Uterus (tissue), 3 donors: ENCODE measurements at regions not wholly inside any gene's neighbourhood (a gene's known extent, or its start where the extent isn't known, plus 50 kb on each side); places are given as distances from the start of the nearest gene placed in this dataset.

ENCODE experiments used
- DNase-seq, 2 donors: peaks; one replicate each; pipeline ENCODE4 v3.0.0-alpha.2; 2019 to 2020
- H3K27ac ChIP-seq, 2 donors: fragments of 200-600 bp; sonication (generic); 1 replicate in 1 of 2; 2 replicates in 1 of 2; pipeline ENCODE4 v1.5.1; 2016 to 2018
- H3K27me3 ChIP-seq, 2 donors: fragments of 200-600 bp; sonication (generic); one replicate each; pipeline ENCODE4 v1.5.1; 2018 to 2019; ENCODE audit warnings: control low read depth in 1 of 2
- H3K36me3 ChIP-seq, 2 donors: fragments of 200-600 bp; sonication (generic); one replicate each; pipeline ENCODE4 v1.5.1; 2019; ENCODE audit warnings: control low read depth in 1 of 2
- H3K4me1 ChIP-seq, 2 donors: fragments of 200-600 bp; sonication (generic); one replicate each; pipeline ENCODE4 v1.5.1; 2018 to 2019; ENCODE audit warnings: control low read depth in 1 of 2
- H3K4me3 ChIP-seq, 2 donors: fragments of 200-600 bp; sonication (generic); 1 replicate in 1 of 2; 2 replicates in 1 of 2; pipeline ENCODE4 v1.5.1; 2018 to 2019; ENCODE audit warnings: mild to moderate bottlenecking in 1 of 2
- H3K9me3 ChIP-seq, 2 donors: fragments of 200-600 bp; sonication (generic); one replicate each; pipeline ENCODE4 v1.5.1; 2019; ENCODE audit warnings: control low read depth in 1 of 2
- CTCF ChIP-seq, 4 experiments: fragments of 200-600 bp in 2 of 4; fragments of 450-650 bp in 2 of 4; sonication (generic) in 2 of 4; IDR thresholded peaks; one replicate each; pipeline ENCODE4 v1.5.1; 2016 to 2019; ENCODE audit warnings: antibody characterized with exemption in 4 of 4, mild to moderate bottlenecking in 2 of 4, moderate library complexity in 1 of 4
- POLR2A ChIP-seq, 2 donors: fragments of 450-650 bp; IDR thresholded peaks; one replicate each; pipeline ENCODE4 v1.6.1; 2016; ENCODE audit warnings: antibody characterized with exemption in 2 of 2, mild to moderate bottlenecking in 1 of 2, moderate library complexity in 1 of 2
- intact Hi-C: fragments of 100-400 bp; cut with DNase I; formaldehyde crosslinking; loops from one replicate; pipeline ENCODE4 v1.15.1; 2023; ENCODE audit warnings: low total_unique reads
- donor health status: DM: yes; HTN: yes; CAD: no.

- intact Hi-C loops: no loop called here
- H3K9me3 ChIP-seq: no peaks in the 10 kb centered on the region
- DNase-seq: no peak
- H3K27ac ChIP-seq: no peak overlapping the region
- H3K36me3 ChIP-seq: no peaks in the 10 kb centered on the region
- H3K27me3 ChIP-seq: no peaks in the 10 kb centered on the region
- TF ChIP-seq CTCF (IDR thresholded peaks at IDR 0.05) (no peak), POLR2A (IDR thresholded peaks at IDR 0.05) (no peak)
- H3K4me3 ChIP-seq: no peak overlapping the region
- no peaks in the 10 kb centered on the region for H3K4me1 ChIP-seq
Measured at GRCh38 chr5:62002436-62002835, 303.6 kb upstream of the KIF2A start.

GRCh38 chr5:62005551-62005950, 300.5 kb upstream of the KIF2A start:
- H3K4me1 ChIP-seq: no peaks in the 10 kb centered on the region
- TF ChIP-seq POLR2A (IDR thresholded peaks at IDR 0.05) (no peak), CTCF (IDR thresholded peaks at IDR 0.05) (no peak)
- DNase-seq: no peak
- no peaks in the 10 kb centered on the region for H3K9me3 ChIP-seq
- H3K27me3 ChIP-seq: no peaks in the 10 kb centered on the region
- no peak overlapping the region for H3K4me3 ChIP-seq
- intact Hi-C loops: no loop called here
- no peaks in the 10 kb centered on the region for H3K36me3 ChIP-seq
- no peak overlapping the region for H3K27ac ChIP-seq

GRCh38 chr5:62007457-62007856, 298.5 kb upstream of the KIF2A start:
- TF ChIP-seq POLR2A (IDR thresholded peaks at IDR 0.05) (no peak), CTCF (IDR thresholded peaks at IDR 0.05) (no peak)
- no peak for DNase-seq
- intact Hi-C loops: no loop called here

GRCh38 chr5:62011089-62011664, 294.8 kb upstream of the KIF2A start:
- no peaks in the 10 kb centered on the region for H3K36me3 ChIP-seq
- no peaks in the 10 kb centered on the region for H3K4me1 ChIP-seq
- TF ChIP-seq POLR2A (IDR thresholded peaks at IDR 0.05) (no peak), CTCF (IDR thresholded peaks at IDR 0.05) (no peak)
- H3K27ac ChIP-seq: no peak overlapping the region
- H3K4me3 ChIP-seq: no peak overlapping the region
- intact Hi-C loops: no loop called here
- no peak for DNase-seq
- no peaks in the 10 kb centered on the region for H3K27me3 ChIP-seq
- no peaks in the 10 kb centered on the region for H3K9me3 ChIP-seq

More at GRCh38 chr5:62007457-62007856, 298.5 kb upstream of the KIF2A start:
- Histone ChIP-seq H3K4me1 (no peaks in the 10 kb centered on the region), H3K4me3 (no peak overlapping the region), H3K27ac (no peak overlapping the region), H3K9me3 (no peaks in the 10 kb centered on the region), H3K36me3 (no peaks in the 10 kb centered on the region), H3K27me3 (no peaks in the 10 kb centered on the region)

- H3K4me1 ChIP-seq: no peaks in the 10 kb centered on the region
- H3K4me3 ChIP-seq: no peak overlapping the region
- H3K36me3 ChIP-seq: no peaks in the 10 kb centered on the region
- no peak overlapping the region for H3K27ac ChIP-seq
- no peak for DNase-seq
- intact Hi-C loops: no loop called here
- no peaks in the 10 kb centered on the region for H3K27me3 ChIP-seq
- no peak for TF ChIP-seq CTCF (IDR thresholded peaks at IDR 0.05)
- TF ChIP-seq POLR2A (IDR thresholded peaks at IDR 0.05): no peak
- H3K9me3 ChIP-seq: no peaks in the 10 kb centered on the region
Measured at GRCh38 chr5:62017092-62017491, 288.9 kb upstream of the KIF2A start.
